ENCODE measurements at regions not wholly inside any gene's neighbourhood (a gene's known extent, or its start where the extent isn't known, plus 50 kb on each side); places are given as distances from the start of the nearest gene placed in this dataset.
"Not testable (repeated sequence)": the region's sequence is repeated elsewhere in the genome, so short reads cannot be mapped to it uniquely, and the experiment has no call there.

DNA sequence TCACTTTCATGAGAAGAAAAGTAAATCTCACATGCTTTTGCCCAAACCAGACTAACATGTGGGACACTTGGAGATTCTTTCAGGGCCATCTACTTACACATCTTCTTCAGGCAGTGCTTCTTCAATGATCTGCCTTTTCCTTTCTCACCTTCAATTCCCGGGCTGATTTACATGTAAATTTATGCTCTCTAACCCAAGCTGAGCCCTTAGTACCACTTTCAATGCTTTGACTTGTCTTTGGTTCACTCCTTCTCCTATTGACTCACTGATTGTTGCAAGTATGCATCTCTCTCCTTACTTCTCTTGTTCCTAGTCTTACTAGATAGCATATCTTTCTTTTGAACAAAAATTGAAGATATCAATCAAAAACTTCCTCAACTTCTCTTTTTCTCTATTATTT lies 154.2 kb upstream of the DEPDC1 start:
- Histone ChIP-seq H3K4me3 (no peak overlapping the region), H3K27ac (no peak overlapping the region)

DNA sequence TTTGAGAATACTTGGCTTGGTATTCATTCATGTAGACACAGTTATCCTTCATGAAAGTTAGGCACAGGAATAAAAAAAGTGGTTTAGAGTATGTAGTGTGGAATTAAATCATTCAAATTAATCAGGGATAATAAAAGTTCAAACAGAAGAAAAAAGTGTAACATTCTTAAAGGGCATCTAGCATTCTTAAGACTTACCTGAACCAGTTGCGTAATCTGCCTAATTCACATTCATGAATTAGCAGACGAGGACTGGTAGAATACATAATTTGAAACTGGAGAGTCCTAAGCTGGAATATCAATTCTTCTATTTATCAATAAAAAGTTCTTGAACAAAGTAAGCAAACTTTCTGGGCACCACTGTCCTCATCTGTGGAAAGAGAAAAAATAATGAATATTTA lies 157.0 kb upstream of the DEPDC1 start:
- Histone ChIP-seq H3K4me3 (no peak overlapping the region), H3K27ac (no peak overlapping the region)

DNA sequence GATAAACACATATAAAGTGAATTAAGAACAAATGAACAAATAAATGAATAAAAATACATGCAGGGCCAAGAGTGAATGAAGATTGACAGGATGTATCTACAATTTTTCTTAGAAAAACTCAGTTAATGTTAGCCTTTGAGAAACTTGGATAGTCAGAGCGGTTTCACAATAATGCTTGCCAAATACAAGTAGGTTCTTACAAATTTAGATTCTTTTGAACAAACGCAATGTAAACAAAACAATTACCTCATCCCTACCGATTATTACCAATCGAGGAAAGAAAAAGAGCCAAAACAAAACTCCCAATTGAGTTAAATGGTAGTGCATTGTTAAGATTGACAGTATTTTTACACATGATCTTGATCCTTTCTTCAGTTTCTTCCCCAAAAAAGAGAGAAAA lies 176.9 kb upstream of the DEPDC1 start:
- Histone ChIP-seq H3K4me3 (no peak overlapping the region), H3K27ac (no peak overlapping the region)

DNA sequence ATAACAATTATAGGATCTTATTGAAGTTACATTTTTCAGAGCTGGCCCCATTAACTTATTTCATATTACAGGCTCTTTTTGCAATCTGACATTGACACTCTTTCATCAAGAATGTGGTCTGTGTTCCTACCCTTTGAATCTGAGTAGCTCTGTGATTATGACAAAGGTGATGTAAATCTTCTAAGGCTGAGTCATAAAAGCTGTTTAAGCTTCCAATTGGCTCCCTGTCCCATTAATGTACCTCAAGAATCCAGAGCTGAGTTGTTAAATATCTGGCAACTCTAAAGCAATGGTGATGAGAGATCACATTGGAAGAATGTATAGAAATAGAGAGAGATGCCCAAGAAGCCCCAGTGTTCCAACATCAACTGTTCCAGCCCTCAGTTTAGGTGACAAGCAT lies 178.5 kb upstream of the DEPDC1 start:
- no peak overlapping the region for H3K27ac ChIP-seq
- no peak overlapping the region for H3K4me3 ChIP-seq

DNA sequence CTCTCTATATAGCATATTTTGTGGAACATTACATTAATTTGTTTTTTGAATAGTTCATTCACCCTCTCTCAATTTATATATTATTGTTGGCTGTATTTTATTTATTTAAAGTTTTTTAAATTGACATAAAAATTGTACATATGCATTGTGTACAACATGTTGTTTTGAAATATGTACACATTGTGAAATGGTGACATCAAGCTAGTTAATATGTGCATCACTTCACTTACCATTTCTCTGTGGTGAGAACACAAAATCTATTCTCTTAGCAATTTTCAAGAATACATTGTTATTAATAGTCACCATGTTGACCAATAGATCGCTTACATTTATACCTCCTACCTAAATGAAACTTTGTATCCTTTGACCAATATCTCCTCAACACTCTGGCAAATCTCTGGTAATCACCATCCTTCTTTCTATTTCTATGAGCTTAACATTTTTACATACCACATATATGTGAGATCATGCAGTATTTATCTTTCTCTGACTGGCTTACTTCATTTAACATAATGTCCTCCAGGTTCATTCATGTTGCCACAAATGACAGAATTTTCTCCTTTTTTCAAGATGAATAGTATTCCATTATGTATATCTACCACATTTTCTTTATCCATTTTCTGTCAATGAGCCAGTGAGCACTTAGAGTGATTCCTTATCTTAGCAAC lies 180.9 kb upstream of the DEPDC1 start:
- Histone ChIP-seq H3K4me3 (no peak overlapping the region), H3K27ac (no peak overlapping the region)

GRCh38 chr1:68696221-68696620 lies 199.3 kb upstream of the DEPDC1 start:
- no peak overlapping the region for H3K27ac ChIP-seq
- H3K4me3 ChIP-seq: no peak overlapping the region

- Histone ChIP-seq H3K27ac (no peak overlapping the region), H3K4me3 (no peak overlapping the region)
These were observed 207.1 kb upstream of the DEPDC1 start for GRCh38 chr1:68703921-68704354.

DNA sequence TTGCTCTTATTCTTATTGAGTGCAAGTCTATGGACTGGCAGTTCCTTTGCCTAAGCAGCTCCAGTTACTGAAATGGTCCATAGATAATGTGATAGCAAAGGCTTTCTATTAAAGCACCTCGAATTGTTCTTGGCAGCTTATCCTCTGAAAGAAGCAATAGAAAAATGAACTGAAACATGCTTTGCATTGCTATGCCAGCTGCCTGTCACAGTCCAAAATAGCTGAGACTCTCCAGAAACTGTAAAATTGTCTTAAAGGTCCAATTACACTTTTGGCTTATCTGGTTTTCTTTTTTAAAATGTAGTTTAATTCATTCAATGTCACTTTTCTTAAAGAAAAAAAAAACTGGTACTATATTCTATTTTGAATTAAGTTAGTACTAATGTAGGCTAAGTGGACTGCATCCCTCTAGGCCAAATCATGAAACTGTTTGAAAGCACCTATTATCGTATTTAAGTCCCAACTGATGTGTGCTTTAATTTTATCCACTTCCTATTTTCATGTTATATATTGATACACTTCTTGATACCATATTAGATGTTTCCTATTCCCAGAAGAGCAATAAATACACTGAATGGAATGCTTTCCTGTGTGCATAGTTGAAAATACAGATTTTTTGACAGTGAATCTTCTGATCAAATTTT lies 208.0 kb upstream of the DEPDC1 start:
- Histone ChIP-seq H3K27ac (no peak overlapping the region), H3K4me3 (no peak overlapping the region)

DNA sequence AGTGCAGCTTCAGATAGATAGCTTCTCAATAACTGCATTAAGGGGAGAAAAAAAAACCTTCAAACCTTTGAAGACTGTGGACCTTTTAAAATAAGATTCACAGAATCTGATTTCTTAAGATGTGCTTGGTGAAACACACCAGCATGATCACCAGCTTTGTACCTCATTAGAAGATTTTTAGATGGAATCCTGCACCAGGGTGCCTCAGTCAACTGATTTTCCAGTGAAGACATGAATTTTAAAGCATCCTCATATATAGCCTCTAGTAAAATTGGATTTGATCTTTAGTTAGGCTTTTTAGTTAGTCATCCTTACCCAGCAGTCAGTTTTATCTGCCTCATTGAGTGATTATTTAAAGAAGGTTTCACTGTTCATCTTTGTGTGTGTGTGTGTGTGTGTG lies 208.6 kb upstream of the DEPDC1 start:
- no peak overlapping the region for H3K27ac ChIP-seq
- H3K4me3 ChIP-seq: no peak overlapping the region

GRCh38 chr1:68706639-68707317 lies 209.9 kb upstream of the DEPDC1 start:
- H3K27ac ChIP-seq: no peak overlapping the region
- H3K4me3 ChIP-seq: no peak overlapping the region

GRCh38 chr1:68717330-68717729 lies 220.4 kb upstream of the DEPDC1 start:
- no peak overlapping the region for H3K27ac ChIP-seq
- H3K4me3 ChIP-seq: no peak overlapping the region

GRCh38 chr1:68720476-68720875 lies 223.6 kb upstream of the DEPDC1 start:
- no peak overlapping the region for H3K4me3 ChIP-seq
- H3K27ac ChIP-seq: no peak overlapping the region

- Histone ChIP-seq H3K27ac (no peak overlapping the region), H3K4me3 (no peak overlapping the region)
These were observed 226.9 kb upstream of the DEPDC1 start for GRCh38 chr1:68723791-68724190.

DNA sequence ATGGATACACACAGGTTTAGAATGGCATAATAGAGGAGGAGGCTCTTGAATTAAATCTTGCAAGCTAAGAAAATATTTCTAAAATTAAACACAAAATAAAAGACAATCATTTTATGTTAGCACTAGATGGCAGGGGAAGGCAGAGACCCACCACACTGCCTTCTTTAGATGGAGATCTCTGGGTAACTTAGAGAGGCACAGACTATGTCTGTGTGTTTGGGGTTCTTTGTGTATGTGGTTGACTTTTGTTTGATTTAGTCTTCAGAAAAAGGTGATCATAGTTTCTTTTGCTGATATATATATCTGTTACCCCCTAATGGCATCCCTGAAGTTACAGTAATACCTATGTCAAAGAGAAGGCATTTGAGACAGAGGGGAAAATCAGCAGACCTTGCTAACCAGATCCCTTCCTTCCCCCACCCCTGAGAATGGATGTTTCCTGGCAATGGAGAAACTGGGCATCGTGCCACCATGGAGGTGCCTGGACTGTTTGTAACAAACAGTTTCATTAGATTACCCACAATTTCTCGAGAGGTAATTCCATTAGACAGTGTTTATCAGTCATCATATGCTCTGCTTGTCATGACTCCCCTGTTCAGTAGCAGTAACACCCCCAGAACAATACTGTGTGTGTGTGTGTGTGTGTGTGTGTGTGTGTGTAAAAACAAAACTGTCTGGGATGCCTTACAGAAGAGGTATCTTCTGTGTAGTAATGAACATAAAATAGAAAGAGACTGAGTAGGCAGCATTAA lies 228.3 kb upstream of the DEPDC1 start:
- no peak overlapping the region for H3K27ac ChIP-seq
- no peak overlapping the region for H3K4me3 ChIP-seq

DNA sequence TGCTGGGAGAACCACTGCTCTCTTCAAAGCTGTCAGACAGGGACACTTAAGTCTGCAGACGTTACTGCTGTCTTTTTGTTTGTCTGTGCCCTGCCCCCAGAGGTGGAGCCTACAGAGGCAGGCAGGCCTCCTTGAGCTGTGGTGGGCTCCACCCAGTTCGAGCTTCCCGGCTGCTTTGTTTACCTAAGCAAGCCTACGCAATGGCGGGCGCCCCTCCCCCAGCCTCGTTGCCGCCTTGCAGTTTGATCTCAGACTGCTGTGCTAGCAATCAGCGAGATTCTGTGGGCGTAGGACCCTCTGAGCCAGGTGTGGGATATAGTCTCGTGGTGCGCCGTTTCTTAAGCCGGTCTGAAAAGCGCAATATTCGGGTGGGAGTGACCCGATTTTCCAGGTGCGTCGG lies 242.6 kb upstream of the DEPDC1 start:
- not testable (repeated sequence) for H3K4me3 ChIP-seq, H3K27ac ChIP-seq

- H3K27ac ChIP-seq: no peak overlapping the region
- no peak overlapping the region for H3K4me3 ChIP-seq
These were observed 248.1 kb upstream of the DEPDC1 start for GRCh38 chr1:68745011-68745410.

DNA sequence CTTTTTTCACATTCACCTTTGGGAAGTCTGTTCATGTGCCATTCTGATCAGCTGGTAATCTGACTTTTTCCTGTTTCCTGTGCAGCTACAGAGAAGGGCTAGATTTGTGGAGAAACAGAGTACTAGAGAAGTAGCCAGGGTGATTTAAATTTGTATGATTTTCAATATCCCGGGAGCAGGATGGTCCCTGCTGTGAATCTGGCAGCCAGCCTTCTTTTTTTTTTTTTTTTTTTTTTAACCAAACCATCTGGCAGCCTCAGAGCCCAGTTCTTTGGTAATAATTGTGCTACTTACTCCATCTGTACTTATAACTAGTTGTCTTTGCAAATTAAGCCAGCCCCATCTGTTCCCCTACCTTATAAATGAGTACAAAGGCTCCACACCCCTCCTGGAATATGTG lies 248.6 kb upstream of the DEPDC1 start:
- H3K4me3 ChIP-seq: no peak overlapping the region

GRCh38 chr1:68746378-68746777 lies 249.5 kb upstream of the DEPDC1 start:
- no peak overlapping the region for H3K4me3 ChIP-seq
- no peak overlapping the region for H3K27ac ChIP-seq

More for the DNA sequence above, 248.6 kb upstream of the DEPDC1 start:
- H3K27ac ChIP-seq: no peak overlapping the region

DNA sequence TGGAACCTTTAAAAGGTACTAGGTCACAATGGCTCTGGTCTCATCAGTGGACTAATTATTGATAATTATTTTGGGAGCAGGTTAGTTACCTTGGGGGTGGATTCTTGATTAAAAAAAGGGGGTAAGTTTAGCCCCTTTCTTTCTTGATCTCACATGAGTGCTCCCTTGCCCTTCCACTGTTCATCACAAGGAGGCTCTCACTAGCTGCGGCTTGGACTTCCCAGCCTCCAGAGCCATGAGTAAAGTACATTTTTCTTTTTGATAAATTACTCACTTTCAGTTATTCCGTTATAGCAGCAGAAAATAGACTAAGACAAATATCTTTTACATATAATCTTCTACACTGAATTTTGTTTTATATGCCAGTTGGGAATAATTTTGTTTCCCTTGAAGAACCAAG lies 254.8 kb upstream of the DEPDC1 start:
- H3K27ac ChIP-seq: no peak overlapping the region
- H3K4me3 ChIP-seq: no peak overlapping the region

DNA sequence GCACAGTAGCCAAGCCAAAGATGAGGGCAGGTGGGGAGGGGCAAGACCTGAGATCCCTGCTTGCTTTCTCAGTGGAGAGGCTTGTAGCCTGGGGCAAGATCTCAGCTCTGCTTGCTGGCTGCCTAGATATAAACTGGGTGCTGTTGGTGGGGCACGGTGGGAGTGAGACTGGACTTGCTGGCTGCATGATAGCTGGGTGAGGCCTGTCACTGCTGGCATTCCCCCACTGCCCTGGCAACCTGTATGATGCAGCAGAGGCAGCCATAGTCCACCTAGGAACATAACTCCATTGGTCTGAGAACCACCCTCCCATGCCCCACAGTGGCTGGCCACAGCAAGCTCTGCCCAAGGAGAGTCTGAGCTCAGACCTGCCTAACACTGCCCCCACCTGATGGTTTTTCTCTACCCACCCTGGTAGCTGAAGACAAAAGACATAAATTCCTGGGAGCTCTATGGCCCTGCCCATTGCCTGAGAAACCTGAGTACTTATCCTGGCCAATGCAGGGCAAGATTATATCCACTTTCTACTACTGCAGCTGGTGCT lies 261.9 kb upstream of the DEPDC1 start:
- Histone ChIP-seq H3K4me3 (no peak overlapping the region), H3K27ac (no peak overlapping the region)

All from skin epidermis (tissue), 12 donors.